H1 (cell line): ENCODE measurements at regions not wholly inside any gene's neighbourhood (a gene's known extent, or its start where the extent isn't known, plus 50 kb on each side); places are given as distances from the start of the nearest gene placed in this dataset.

Experiments
- CTCF ChIA-PET: fragments of 300-600 bp; sonication (Branson Sonifier 250); formaldehyde crosslinking; loops from one replicate; lab custom pipeline; 2021; ENCODE audit not compliant: partially characterized antibody; lab: Charles Lee
- POLR2A ChIA-PET: fragments of 300-600 bp; sonication (Branson Sonifier 250); formaldehyde crosslinking; loops from one replicate; lab custom pipeline; 2021; ENCODE audit warnings: inconsistent platforms; ENCODE audit not compliant: partially characterized antibody; lab: Charles Lee
- DNase-seq, 2 experiments: peaks; one replicate each; pipeline versions ENCODE4 v3.0.0 to v3.0.0-alpha.2; 2010 to 2022; ENCODE audit warnings: low spot score in 2 of 2, low read depth in 1 of 2, mixed read lengths in 1 of 2
- FAIRE-seq: peaks from 2 replicates; lab custom pipeline; 2011; peaks lifted over from hg19 to GRCh38; lab: Jason Lieb, UNC
- H2AFZ ChIP-seq: 2 replicates; pipeline ENCODE4 v1.8.1; 2012; ENCODE audit warnings: low read length, inconsistent platforms
- H2AK5ac ChIP-seq: 2 replicates; pipeline ENCODE4 v1.6.1; 2013; ENCODE audit warnings: low read depth, low read length
- H2BK120ac ChIP-seq: replicated peaks from 2 replicates; pipeline ENCODE3; 2013; ENCODE audit warnings: low read depth, low read length, inconsistent platforms
- H2BK12ac ChIP-seq: 2 replicates; pipeline ENCODE4 v1.6.1; 2013; ENCODE audit warnings: low read depth, low read length
- H2BK15ac ChIP-seq: 2 replicates; pipeline ENCODE4 v1.6.1; 2013; ENCODE audit warnings: low read length
- H2BK20ac ChIP-seq: 2 replicates; pipeline ENCODE4 v1.6.1; 2013; ENCODE audit warnings: low read length
- H2BK5ac ChIP-seq: 2 replicates; pipeline ENCODE4 v1.6.1; 2013; ENCODE audit warnings: low read depth, low read length
- H3K14ac ChIP-seq: 2 replicates; pipeline ENCODE4 v1.6.1; 2013; ENCODE audit warnings: inconsistent platforms; ENCODE audit not compliant: insufficient read length
- H3K18ac ChIP-seq: 2 replicates; pipeline ENCODE4 v1.6.1; 2013; ENCODE audit warnings: low read length; ENCODE audit errors: extremely low read depth
- H3K23ac ChIP-seq: 2 replicates; pipeline ENCODE4 v1.6.1; 2013; ENCODE audit warnings: inconsistent platforms; ENCODE audit not compliant: insufficient read length
- H3K23me2 ChIP-seq: 2 replicates; pipeline ENCODE4 v1.6.1; 2013; ENCODE audit warnings: low read depth, low read length
- H3K27ac ChIP-seq: 2 replicates; pipeline ENCODE4 v1.6.1; 2011; ENCODE audit warnings: low read depth, low read length, inconsistent platforms
- H3K27me3 ChIP-seq, 4 experiments: replicated peaks in 1 of 4; 1 replicate in 1 of 4; 2 replicates in 3 of 4; pipeline versions ENCODE4 v1.6.1 to v1.8.1; 2011 to 2013; ENCODE audit warnings: low read length in 3 of 4, mild to moderate bottlenecking in 3 of 4, inconsistent platforms in 2 of 4, mixed read lengths in 2 of 4, moderate library complexity in 1 of 4; ENCODE audit not compliant: control insufficient read depth in 3 of 4, insufficient read depth in 3 of 4; ENCODE audit errors: extremely low read depth in 1 of 4
- H3K36me3 ChIP-seq, 4 experiments: 2 replicates each; pipeline versions ENCODE4 v1.6.1 to v1.8.1; 2011 to 2013; ENCODE audit warnings: mild to moderate bottlenecking in 4 of 4, low read length in 3 of 4, moderate library complexity in 2 of 4, control low read depth in 1 of 4, inconsistent platforms in 1 of 4; ENCODE audit not compliant: insufficient read depth in 4 of 4, control insufficient read depth in 2 of 4
- H3K4ac ChIP-seq: replicated peaks from 2 replicates; pipeline ENCODE3; 2013; ENCODE audit warnings: low read length, low read depth, mixed read lengths, inconsistent platforms; ENCODE audit not compliant: insufficient read length
- H3K4me1 ChIP-seq, 4 experiments: replicated peaks in 1 of 4; 1 replicate in 1 of 4; 2 replicates in 3 of 4; pipeline versions ENCODE4 v1.6.1 to v1.8.1; 2011 to 2013; ENCODE audit warnings: low read length in 3 of 4, inconsistent platforms in 2 of 4, mixed read lengths in 1 of 4; ENCODE audit not compliant: insufficient read depth in 4 of 4, control insufficient read depth in 3 of 4
- H3K4me2 ChIP-seq, 2 experiments: 2 replicates each; pipeline versions ENCODE4 v1.6.1 to v1.8.1; 2011 to 2013; ENCODE audit warnings: low read depth in 2 of 2, low read length in 2 of 2, control low read depth in 1 of 2, inconsistent platforms in 1 of 2, mild to moderate bottlenecking in 1 of 2; ENCODE audit not compliant: insufficient read depth in 1 of 2
- H3K4me3 ChIP-seq, 4 experiments: fragments of 200-600, 300-600 bp in 1 of 4; sonication (generic), shearing (Covaris generic), sonication (Bioruptor Twin) in 1 of 4; 2 replicates each; pipeline versions ENCODE4 v1.5.1 to v1.8.1; 2011 to 2016; ENCODE audit warnings: low read length in 4 of 4, low read depth in 3 of 4, control low read depth in 2 of 4, inconsistent platforms in 2 of 4, mild to moderate bottlenecking in 2 of 4, mixed read lengths in 1 of 4, moderate library complexity in 1 of 4; ENCODE audit not compliant: insufficient read depth in 2 of 4; ENCODE audit errors: extremely low read depth in 1 of 4
- H3K56ac ChIP-seq: replicated peaks from 2 replicates; pipeline ENCODE3; 2013; ENCODE audit warnings: low read depth, mild to moderate bottlenecking, mixed read lengths, low read length, inconsistent platforms; ENCODE audit not compliant: insufficient read length
- H3K79me1 ChIP-seq: 2 replicates; pipeline ENCODE4 v1.6.1; 2013; ENCODE audit warnings: low read depth, low read length, control low read depth
- H3K79me2 ChIP-seq, 2 experiments: 2 replicates each; pipeline versions ENCODE4 v1.6.1 to v1.8.1; 2012 to 2013; ENCODE audit warnings: low read length in 2 of 2, mild to moderate bottlenecking in 2 of 2, inconsistent platforms in 1 of 2; ENCODE audit not compliant: insufficient read depth in 2 of 2, control insufficient read depth in 1 of 2
- H3K9ac ChIP-seq, 4 experiments: replicated peaks in 1 of 4; 1 replicate in 1 of 4; 2 replicates in 3 of 4; pipeline versions ENCODE4 v1.6.1 to v1.8.1; 2011 to 2013; ENCODE audit warnings: low read depth in 3 of 4, low read length in 3 of 4, control low read depth in 2 of 4, mild to moderate bottlenecking in 2 of 4, moderate library complexity in 2 of 4, inconsistent platforms in 1 of 4; ENCODE audit errors: extremely low read depth in 1 of 4
- H3K9me3 ChIP-seq, 2 experiments: 2 replicates each; pipeline versions ENCODE4 v1.6.1 to v1.8.1; 2012 to 2013; ENCODE audit warnings: mild to moderate bottlenecking in 2 of 2, moderate library complexity in 2 of 2, control low read depth in 1 of 2, inconsistent platforms in 1 of 2, low read depth in 1 of 2, low read length in 1 of 2, mixed read lengths in 1 of 2; ENCODE audit not compliant: insufficient read depth in 2 of 2
- H4K20me1 ChIP-seq, 2 experiments: replicated peaks in 1 of 2; 2 replicates each; pipeline versions ENCODE3 to v1.8.1; 2011 to 2013; ENCODE audit warnings: inconsistent platforms in 2 of 2, low read length in 2 of 2, mild to moderate bottlenecking in 1 of 2; ENCODE audit not compliant: insufficient read depth in 2 of 2, control insufficient read depth in 1 of 2
- H4K5ac ChIP-seq: 2 replicates; pipeline ENCODE4 v1.6.1; 2013; ENCODE audit warnings: low read length, low read depth, mixed read lengths, inconsistent platforms; ENCODE audit not compliant: insufficient read length
- H4K8ac ChIP-seq: 2 replicates; pipeline ENCODE4 v1.8.0; 2013; ENCODE audit warnings: mild to moderate bottlenecking, moderate library complexity, low read length, inconsistent platforms; ENCODE audit not compliant: insufficient read depth; ENCODE audit errors: extremely low read depth
- H4K91ac ChIP-seq: replicated peaks from 2 replicates; pipeline ENCODE3; 2013; ENCODE audit warnings: low read length, mixed read lengths, inconsistent platforms; ENCODE audit not compliant: insufficient read length
- ASH2L ChIP-seq: fragments of 200-600, 300-600 bp; sonication (generic); IDR thresholded peaks from one replicate; pipeline ENCODE4 v1.7.1; 2017; ENCODE audit warnings: low read length
- CBX5 ChIP-seq: fragments of 300-800, 300-1000 bp; sonication (generic); IDR thresholded peaks from 2 replicates; pipeline ENCODE4 v1.7.1; 2016; ENCODE audit warnings: antibody characterized with exemption, low read length, low read depth
- CTCF ChIP-seq, 3 experiments: IDR thresholded peaks; 1 replicate in 2 of 3; 2 replicates in 1 of 3; pipeline versions ENCODE4 v1.5.1 to v1.6.1; 2011; ENCODE audit warnings: low read length in 3 of 3, mild to moderate bottlenecking in 3 of 3, inconsistent platforms in 2 of 3, low read depth in 1 of 3, moderate library complexity in 1 of 3; ENCODE audit not compliant: insufficient read depth in 1 of 3; ENCODE audit errors: control extremely low read depth in 1 of 3
- FOSL1 ChIP-seq: IDR thresholded peaks from 2 replicates; pipeline ENCODE4 v1.6.1; 2011; ENCODE audit warnings: mild to moderate bottlenecking, low read depth, low read length, moderate library complexity; ENCODE audit not compliant: insufficient read depth
- HDAC2 ChIP-seq, 2 experiments: fragments of 300-600 bp in 1 of 2; sonication (generic) in 1 of 2; IDR thresholded peaks; 2 replicates each; pipeline ENCODE4 v1.6.1; 2011 to 2012; ENCODE audit warnings: low read depth in 2 of 2, low read length in 2 of 2, mild to moderate bottlenecking in 2 of 2, moderate library complexity in 2 of 2, borderline replicate concordance in 1 of 2, inconsistent platforms in 1 of 2
- HDAC6 ChIP-seq: IDR thresholded peaks from one replicate; pipeline ENCODE4 v1.7.1; 2012; ENCODE audit warnings: low read depth, mild to moderate bottlenecking, inconsistent platforms, low read length, moderate library complexity
- JUND ChIP-seq: IDR thresholded peaks from 2 replicates; pipeline ENCODE4 v1.6.1; 2011; ENCODE audit warnings: mild to moderate bottlenecking, improper control_type of control experiment, low read length
- RNF2 ChIP-seq: fragments of 200-900, 300-1000 bp; sonication (generic); IDR thresholded peaks from 2 replicates; pipeline ENCODE4 v1.7.1; 2016; ENCODE audit warnings: borderline replicate concordance, low read depth, mild to moderate bottlenecking, antibody characterized with exemption, low read length; ENCODE audit not compliant: poor library complexity, severe bottlenecking; ENCODE audit errors: missing control alignments
- SAP30 ChIP-seq: fragments of 300-600 bp; sonication (generic); IDR thresholded peaks from 2 replicates; pipeline ENCODE4 v1.7.1; 2012; ENCODE audit warnings: low read length, moderate library complexity, mild to moderate bottlenecking, inconsistent platforms; ENCODE audit not compliant: insufficient read depth, insufficient replicate concordance
- TAF1 ChIP-seq: IDR thresholded peaks from 2 replicates; pipeline ENCODE4 v1.6.1; 2011; ENCODE audit warnings: mild to moderate bottlenecking, low read depth, low read length
- TAF7 ChIP-seq: optimal IDR thresholded peaks from 2 replicates; pipeline ENCODE3; 2011; ENCODE audit warnings: low read depth, mild to moderate bottlenecking, inconsistent platforms, low read length, moderate library complexity, borderline replicate concordance
- WGBS, 2 experiments: shearing (Covaris generic) in 1 of 2; methylation state at CpG; one replicate each; pipeline versions ENCODE4 v1.1.6 to v1.1.7; 2013 to 2015; ENCODE audit warnings: low lambda C conversion rate in 2 of 2, mixed read lengths in 2 of 2, inconsistent platforms in 1 of 2, low coverage in 1 of 2, missing lambda C conversion rate in 1 of 2; ENCODE audit not compliant: insufficient replicate concordance in 2 of 2, insufficient coverage in 1 of 2, insufficient read length in 1 of 2; ENCODE audit errors: extremely low coverage in 1 of 2, missing lambda C conversion rate in 1 of 2; 5-methylcytosine and 5-hydroxymethylcytosine counted together

- no peaks in the 10 kb centered on the region for H4K20me1 ChIP-seq
- no peak overlapping the region for H3K18ac ChIP-seq
- H3K4me3 ChIP-seq, result no peak overlapping the region
- DNase-seq (no peak), FAIRE-seq (no peak)
- H3K4me1 ChIP-seq, result no peaks in the 10 kb centered on the region
- H3K27ac ChIP-seq, result no peak overlapping the region
- H3K4ac ChIP-seq, result no peak overlapping the region
- H3K23me2 ChIP-seq, result no peaks in the 10 kb centered on the region
- H2BK15ac ChIP-seq, result no peak overlapping the region
- no peaks in the 10 kb centered on the region for H3K27me3 ChIP-seq
- H2BK5ac ChIP-seq, result no peak overlapping the region
- no peak overlapping the region for H3K9ac ChIP-seq
- peaks cover 5 to 6% of the 10 kb centered on the region in 2 experiments; a peak in 1 of 4 replicates for H3K9me3 ChIP-seq
- H4K5ac ChIP-seq, result no peak overlapping the region
- H3K79me1 ChIP-seq, result no peaks in the 10 kb centered on the region
- H3K79me2 ChIP-seq, result no peaks in the 10 kb centered on the region
- no peak overlapping the region for H3K56ac ChIP-seq
- H3K36me3 ChIP-seq, result no peaks in the 10 kb centered on the region
- no peak overlapping the region for H2AFZ ChIP-seq
- no peak overlapping the region for H2BK12ac ChIP-seq
- no peak overlapping the region for H4K8ac ChIP-seq
- POLR2A ChIA-PET, result interaction anchor here (0.9 kb wide), 1 partner anchor 51 kb away, joined by 3 read pairs; no protein-coding TSS in a partner anchor
- WGBS, 2 experiments, result 89% methylated on average over 2 of the region's 2 CpGs; no CpG with 5 or more reads in 1 of the 2 experiments
- H3K14ac ChIP-seq, result no peak overlapping the region
- no peak overlapping the region for H4K91ac ChIP-seq
- H2AK5ac ChIP-seq, result no peak overlapping the region
- no peak overlapping the region for H2BK120ac ChIP-seq
- no peak overlapping the region for H2BK20ac ChIP-seq
- CTCF ChIA-PET, result interaction anchor here (1.0 to 2.0 kb wide), 2 partner anchors 42 to 43 kb away, joined by 3 to 5 read pairs; no protein-coding TSS in a partner anchor
- no peak overlapping the region for H3K23ac ChIP-seq
- no peak overlapping the region for H3K4me2 ChIP-seq
- TF ChIP-seq ASH2L (no peak), SAP30 (no peak), TAF1 (no peak), FOSL1 (no peak), HDAC2 (IDR thresholded peaks at IDR 0.05; ENCODE audit: borderline replicate concordance in 1 of 2, low read depth in 2 of 2, low read length in 2 of 2) (no peak), TAF7 (no peak), CTCF (IDR thresholded peaks at IDR 0.05; ENCODE audit: control extremely low read depth in 1 of 3, insufficient read depth in 1 of 3, low read depth in 1 of 3, low read length in 3 of 3) (no peak), CBX5 (no peak), RNF2 (no peak), JUND (no peak), HDAC6 (no peak)
These were observed 92.6 kb downstream of the MTERF1 start for GRCh38 chr7:91787931-91788330.
